OCI-LY1 (cell line): ENCODE measurements at regions not wholly inside any gene's neighbourhood (a gene's known extent, or its start where the extent isn't known, plus 50 kb on each side); places are given as distances from the start of the nearest gene placed in this dataset.

Experiments
- H2AFZ ChIP-seq: fragments of 200-600 bp; sonication (generic), shearing (Covaris generic); 2 replicates; pipeline ENCODE4 v1.6.0; 2014; ENCODE audit warnings: antibody characterized with exemption, mild to moderate bottlenecking, low read length
- H3F3A ChIP-seq: fragments of 200-600 bp; sonication (generic), shearing (Covaris generic); 2 replicates; pipeline ENCODE4 v1.6.0; 2014; ENCODE audit warnings: mild to moderate bottlenecking, antibody characterized with exemption, low read length, moderate library complexity; ENCODE audit not compliant: insufficient read depth
- H3K27ac ChIP-seq: fragments of 200-600 bp; sonication (generic); 2 replicates; pipeline ENCODE4 v1.5.1; 2014; ENCODE audit warnings: low read length, mixed run types, mild to moderate bottlenecking, low read depth; ENCODE audit not compliant: poor library complexity, severe bottlenecking
- H3K27me3 ChIP-seq: fragments of 200-600 bp; sonication (generic); 2 replicates; pipeline ENCODE4 v1.6.0; 2014; ENCODE audit warnings: antibody characterized with exemption, mild to moderate bottlenecking, low read length, moderate library complexity; ENCODE audit not compliant: insufficient read depth
- H3K36me3 ChIP-seq: fragments of 200-600 bp; sonication (generic); 2 replicates; pipeline ENCODE4 v1.6.1; 2014; ENCODE audit warnings: mild to moderate bottlenecking, antibody characterized with exemption, low read length, moderate library complexity, mixed read lengths; ENCODE audit not compliant: insufficient read depth
- H3K4me1 ChIP-seq: fragments of 200-600 bp; sonication (generic); 2 replicates; pipeline ENCODE4 v1.5.1; 2014; ENCODE audit warnings: mild to moderate bottlenecking, low read length, moderate library complexity; ENCODE audit not compliant: insufficient read depth, severe bottlenecking
- H3K4me2 ChIP-seq: fragments of 200-600 bp; sonication (generic), shearing (Covaris generic); 2 replicates; pipeline ENCODE4 v1.6.1; 2014; ENCODE audit warnings: low read length
- H3K4me3 ChIP-seq: fragments of 200-600 bp; sonication (generic); 2 replicates; pipeline ENCODE4 v1.5.1; 2014; ENCODE audit warnings: low read length, low read depth, mild to moderate bottlenecking, mixed read lengths; ENCODE audit not compliant: poor library complexity, severe bottlenecking
- H3K79me2 ChIP-seq: fragments of 200-600 bp; shearing (Covaris generic); 2 replicates; pipeline ENCODE4 v1.6.1; 2016; ENCODE audit warnings: mixed run types, low read length, mixed read lengths; ENCODE audit not compliant: insufficient read depth
- H3K9ac ChIP-seq: fragments of 200-600 bp; sonication (generic), shearing (Covaris generic); 2 replicates; pipeline ENCODE4 v1.6.1; 2014; ENCODE audit warnings: mild to moderate bottlenecking, low read length, mixed read lengths
- H3K9me2 ChIP-seq: fragments of 200-600 bp; sonication (generic), shearing (Covaris generic); 2 replicates; pipeline ENCODE4 v1.6.1; 2014; ENCODE audit warnings: low read depth, mild to moderate bottlenecking, low read length, mixed read lengths
- H3K9me3 ChIP-seq: fragments of 200-600 bp; shearing (Covaris generic); 2 replicates; pipeline ENCODE4 v1.6.1; 2014; ENCODE audit warnings: low read length, mixed read lengths
- H4K20me1 ChIP-seq: fragments of 200-600 bp; sonication (generic), shearing (Covaris generic); 2 replicates; pipeline ENCODE4 v1.6.0; 2016; ENCODE audit warnings: mild to moderate bottlenecking, low read length; ENCODE audit not compliant: insufficient read depth
- CTCF ChIP-seq: fragments of 200-600 bp; sonication (generic), shearing (Covaris generic); IDR thresholded peaks from 2 replicates; pipeline ENCODE4 v1.5.1; 2017; ENCODE audit warnings: mild to moderate bottlenecking, antibody characterized with exemption, low read length, moderate library complexity, mixed read lengths
- EZH2 ChIP-seq: fragments of 200-600 bp; sonication (generic), shearing (Covaris generic); IDR thresholded peaks from 2 replicates; pipeline ENCODE4 v1.8.0; 2017; ENCODE audit warnings: borderline replicate concordance, mixed run types, mild to moderate bottlenecking, antibody characterized with exemption, low read length, moderate library complexity, mixed read lengths

GRCh38 chr13:76231522-76232167, 595.5 kb downstream of the LMO7 start:
- H3K9me2 ChIP-seq = no peaks in the 10 kb centered on the region
- no peaks in the 10 kb centered on the region for H3K79me2 ChIP-seq
- no peak overlapping the region for H3K4me2 ChIP-seq
- no peaks in the 10 kb centered on the region for H3F3A ChIP-seq
- H3K9ac ChIP-seq = no peak overlapping the region
- no peak overlapping the region for H3K27ac ChIP-seq
- no peaks in the 10 kb centered on the region for H3K27me3 ChIP-seq
- H3K4me3 ChIP-seq = no peak overlapping the region
- H3K36me3 ChIP-seq = no peaks in the 10 kb centered on the region
- H3K9me3 ChIP-seq = no peaks in the 10 kb centered on the region
- no peaks in the 10 kb centered on the region for H3K4me1 ChIP-seq
- H4K20me1 ChIP-seq = no peaks in the 10 kb centered on the region
- no peak for TF ChIP-seq CTCF
- no peak for TF ChIP-seq EZH2
- no peak overlapping the region for H2AFZ ChIP-seq

DNA sequence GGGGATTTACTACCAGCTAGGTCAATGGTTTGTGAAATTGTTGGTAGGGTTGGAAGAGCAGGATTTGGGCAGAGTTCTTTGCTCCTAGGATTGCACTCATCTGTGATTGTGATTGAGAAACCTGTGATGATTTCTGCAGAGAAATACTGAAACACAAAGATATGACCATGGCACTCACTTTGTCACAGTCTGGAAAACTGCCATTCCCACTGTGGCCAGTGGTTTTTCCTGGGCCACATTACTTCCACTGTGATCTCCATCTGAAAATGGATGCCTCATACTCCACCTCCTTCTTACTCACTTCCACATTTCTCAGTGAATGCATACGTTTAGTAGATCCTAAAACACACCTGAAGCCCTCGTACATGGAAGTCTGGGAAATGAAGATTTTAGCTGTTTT, 593.2 kb downstream of the LMO7 start:
- Histone ChIP-seq H3K9ac (no peak overlapping the region), H3K27me3 (no peaks in the 10 kb centered on the region), H4K20me1 (no peaks in the 10 kb centered on the region), H3K36me3 (no peaks in the 10 kb centered on the region), H3K79me2 (no peaks in the 10 kb centered on the region), H3K4me2 (no peak overlapping the region), H2AFZ (no peak overlapping the region), H3K27ac (no peak overlapping the region), H3F3A (no peaks in the 10 kb centered on the region), H3K4me1 (no peaks in the 10 kb centered on the region), H3K9me2 (no peaks in the 10 kb centered on the region), H3K9me3 (no peaks in the 10 kb centered on the region), H3K4me3 (no peak overlapping the region)
- TF ChIP-seq CTCF (no peak), EZH2 (no peak)

GRCh38 chr13:76226941-76227340, 590.8 kb downstream of the LMO7 start:
- Histone ChIP-seq H3K27ac (no peak overlapping the region), H3K4me2 (no peak overlapping the region), H3K9ac (no peak overlapping the region), H3K4me1 (no peaks in the 10 kb centered on the region), H3K9me3 (no peaks in the 10 kb centered on the region), H3F3A (no peaks in the 10 kb centered on the region), H4K20me1 (no peaks in the 10 kb centered on the region), H3K79me2 (no peaks in the 10 kb centered on the region), H3K4me3 (no peak overlapping the region), H3K9me2 (no peaks in the 10 kb centered on the region), H3K36me3 (no peaks in the 10 kb centered on the region), H2AFZ (no peak overlapping the region), H3K27me3 (no peaks in the 10 kb centered on the region)
- no peak for TF ChIP-seq CTCF
- no peak for TF ChIP-seq EZH2
